NCI-H345 treated with DMSO at 0.1 percent for 48 hours (cell line): ENCODE measurements at regions not wholly inside any gene's neighbourhood (a gene's known extent, or its start where the extent isn't known, plus 50 kb on each side); places are given as distances from the start of the nearest gene placed in this dataset.
"Not testable (repeated sequence)": the region's sequence is repeated elsewhere in the genome, so short reads cannot be mapped to it uniquely, and the experiment has no call there.

Experiments used
- DNase-seq: peaks from one replicate; lab custom pipeline; 2025; ENCODE audit not compliant: unreplicated experiment; lab: John Stamatoyannopoulos, UW

- no peak for DNase-seq
Measured at GRCh38 chr12:74595696-74596095, 58.1 kb downstream of the ATXN7L3B start.

DNA sequence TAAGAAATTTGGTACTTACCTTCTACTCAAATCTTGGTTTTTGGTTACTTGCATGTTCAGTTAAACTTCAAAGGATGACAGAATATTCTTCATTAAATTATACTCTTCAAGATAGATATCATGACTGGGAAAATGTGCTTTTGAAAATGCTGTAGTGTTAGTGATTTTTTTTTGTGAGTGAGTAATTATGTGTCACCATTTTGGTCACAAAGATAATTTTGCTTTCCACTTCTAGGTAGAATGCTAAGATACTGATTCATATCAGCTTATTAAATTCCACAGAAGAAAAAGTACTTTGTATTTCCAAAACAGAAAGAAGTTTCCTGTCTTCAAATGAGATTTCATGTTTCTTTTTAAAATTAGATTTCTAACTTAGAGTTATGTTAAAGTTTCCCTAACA lies 61.2 kb downstream of the ATXN7L3B start:
- DNase-seq: no peak

GRCh38 chr12:74599932-74600331 lies 62.3 kb downstream of the ATXN7L3B start:
- DNase-seq: no peak

DNA sequence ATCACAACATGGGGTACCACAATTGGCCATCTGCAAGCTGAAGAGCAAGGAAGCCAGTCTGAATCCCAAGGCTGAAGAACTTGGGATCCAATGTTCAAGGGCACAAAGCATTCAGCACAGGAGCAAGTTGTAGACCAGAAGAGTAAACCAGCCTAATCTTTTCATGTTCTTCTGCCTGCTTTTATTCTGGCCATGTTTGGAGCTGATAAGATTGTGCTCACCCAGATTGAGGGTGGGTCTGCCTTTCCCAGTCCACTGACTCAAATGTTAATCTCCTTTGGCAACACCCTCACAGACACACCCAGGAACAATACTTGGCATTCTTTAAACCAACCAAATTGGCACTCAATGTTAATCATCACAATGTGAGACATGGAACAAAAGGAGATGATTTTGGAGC lies 63.2 kb downstream of the ATXN7L3B start:
- DNase-seq: not testable (repeated sequence)

- DNase-seq: no peak
Measured at GRCh38 chr12:74602881-74603672, 65.4 kb downstream of the ATXN7L3B start.

DNA sequence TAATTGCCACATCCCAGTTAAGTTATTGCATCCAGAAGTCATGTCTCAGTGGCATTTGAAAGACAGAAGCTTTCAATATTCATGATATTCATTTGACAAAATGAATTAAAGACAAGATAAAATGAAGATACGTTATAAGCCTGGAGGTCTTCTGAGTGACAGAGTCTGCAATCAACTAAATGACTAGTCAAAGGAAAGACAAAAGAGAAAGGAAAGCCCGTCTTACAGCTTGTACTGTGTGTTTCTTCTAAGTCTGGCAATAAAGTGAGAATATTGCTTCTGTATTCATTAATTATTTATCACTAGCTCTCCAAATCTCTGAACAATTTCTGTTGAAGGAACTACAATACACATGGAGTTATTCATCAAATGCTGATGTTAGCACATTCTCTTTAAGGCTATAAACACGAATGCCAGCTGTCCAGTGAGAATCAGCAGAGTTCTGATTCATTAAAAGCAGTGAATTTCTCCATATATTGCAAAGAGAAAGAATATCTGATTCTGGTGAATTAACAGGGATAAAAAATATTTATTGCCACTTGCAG lies 70.7 kb downstream of the ATXN7L3B start:
- no peak for DNase-seq

GRCh38 chr12:74610711-74611110 lies 73.1 kb downstream of the ATXN7L3B start:
- no peak for DNase-seq

DNA sequence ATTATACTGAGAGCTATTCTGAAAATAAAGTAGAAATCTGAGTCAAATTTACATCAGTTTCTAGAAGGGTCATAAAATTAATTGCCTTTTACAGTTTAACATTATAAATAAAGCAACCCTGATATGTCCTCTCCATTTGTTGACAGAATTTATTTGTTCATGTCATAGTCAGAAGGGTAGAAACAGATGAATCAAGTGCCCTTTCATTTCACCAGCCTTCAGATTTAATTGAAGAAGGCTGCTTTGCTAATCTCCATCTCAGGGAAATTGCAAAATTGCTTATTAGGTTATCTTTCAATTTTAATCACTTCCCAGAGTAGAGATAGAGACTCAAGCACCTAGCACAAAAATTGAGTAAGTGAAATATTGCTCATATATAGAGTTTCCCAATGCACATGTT lies 76.8 kb downstream of the ATXN7L3B start:
- no peak for DNase-seq

- no peak for DNase-seq
Measured at GRCh38 chr12:74619084-74619483, 81.4 kb downstream of the ATXN7L3B start.

DNA sequence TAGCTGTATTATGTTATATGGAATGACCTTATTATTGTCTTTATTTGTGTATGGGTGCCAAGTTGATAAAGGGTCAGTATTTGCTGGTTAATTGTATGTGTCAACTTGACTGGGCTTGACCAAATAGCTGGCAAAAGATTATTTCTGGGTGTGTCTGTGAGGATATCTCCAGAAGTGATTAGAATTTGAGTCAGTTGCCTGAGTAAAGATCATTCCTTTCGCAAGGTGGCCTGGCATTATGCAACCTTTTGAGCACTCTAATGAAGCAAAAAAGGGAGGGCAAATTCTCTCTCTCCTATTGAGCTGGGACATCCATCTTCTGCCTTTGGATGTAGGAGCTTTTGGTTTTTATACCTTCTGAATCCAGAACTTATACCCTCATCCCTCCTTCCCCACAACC lies 82.2 kb downstream of the ATXN7L3B start:
- no peak for DNase-seq

DNA sequence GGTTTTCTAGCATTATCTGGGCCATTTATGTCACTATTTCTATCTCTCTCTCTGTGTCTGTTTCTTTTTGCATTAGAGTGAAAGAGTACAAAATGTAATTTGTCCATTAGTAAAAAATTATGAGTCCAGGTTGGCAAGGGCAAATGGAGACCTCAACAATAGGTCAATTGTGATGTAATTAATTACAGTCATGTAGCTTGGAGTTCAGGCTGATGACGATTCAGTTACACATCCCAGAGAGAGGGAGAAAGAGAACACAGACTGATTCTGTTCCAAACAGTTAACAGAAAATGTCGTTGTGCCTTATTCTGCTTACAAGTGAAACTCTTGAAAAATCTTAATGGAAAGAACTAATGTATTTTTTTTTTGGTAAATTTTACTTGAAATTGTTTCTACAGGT lies 83.3 kb downstream of the ATXN7L3B start:
- DNase-seq: no peak

DNA sequence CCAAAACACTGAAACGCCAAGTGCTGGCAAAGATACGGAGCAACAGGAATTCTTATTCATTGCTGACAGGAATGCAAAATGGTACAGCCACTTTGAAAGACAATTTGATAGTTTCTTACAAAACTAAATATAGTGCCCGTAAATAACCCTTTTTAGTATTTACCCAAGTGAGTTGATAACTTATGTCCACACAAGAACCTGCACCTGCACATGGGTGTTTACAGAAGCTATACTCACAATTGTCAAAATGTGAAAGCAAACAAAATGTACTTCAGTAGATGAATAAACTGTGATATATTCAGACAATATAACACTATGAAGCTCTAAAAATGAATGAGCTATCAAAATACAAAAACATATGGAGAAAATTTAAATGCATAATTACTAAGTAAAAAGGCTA lies 86.6 kb downstream of the ATXN7L3B start:
- DNase-seq: peak; percentile 70

GRCh38 chr12:74626397-74626796 lies 88.8 kb downstream of the ATXN7L3B start:
- DNase-seq: no peak

DNA sequence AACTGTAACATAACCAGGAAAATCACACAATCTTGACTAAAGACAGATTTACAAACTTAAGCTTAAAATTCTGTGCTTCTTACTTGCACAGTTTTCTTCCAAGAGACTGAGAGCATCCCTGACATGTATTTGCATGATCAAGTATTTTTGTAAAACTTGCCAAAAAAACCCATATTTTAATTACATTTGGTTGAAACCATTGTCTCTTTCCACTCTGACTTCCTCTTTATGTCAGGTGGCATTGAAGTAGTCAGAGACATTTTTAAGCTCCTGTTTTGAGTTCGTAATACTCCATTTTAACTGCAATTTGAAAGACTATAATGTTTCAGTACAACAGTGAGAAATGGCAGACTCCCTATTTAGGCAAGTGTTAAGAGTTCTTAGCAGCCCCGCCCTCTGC lies 103.6 kb downstream of the ATXN7L3B start:
- no peak for DNase-seq

- DNase-seq: no peak
Measured at GRCh38 chr12:74641694-74642093, 104.1 kb downstream of the ATXN7L3B start.

GRCh38 chr12:74644681-74645080 lies 107.0 kb downstream of the ATXN7L3B start:
- DNase-seq: no peak

- DNase-seq: peak; percentile 27
Measured at GRCh38 chr12:74646831-74647230, 109.2 kb downstream of the ATXN7L3B start.

- DNase-seq: no peak
Measured at GRCh38 chr12:74647256-74647655, 109.6 kb downstream of the ATXN7L3B start.

GRCh38 chr12:74656251-74656650 lies 118.6 kb downstream of the ATXN7L3B start:
- DNase-seq: no peak

DNA sequence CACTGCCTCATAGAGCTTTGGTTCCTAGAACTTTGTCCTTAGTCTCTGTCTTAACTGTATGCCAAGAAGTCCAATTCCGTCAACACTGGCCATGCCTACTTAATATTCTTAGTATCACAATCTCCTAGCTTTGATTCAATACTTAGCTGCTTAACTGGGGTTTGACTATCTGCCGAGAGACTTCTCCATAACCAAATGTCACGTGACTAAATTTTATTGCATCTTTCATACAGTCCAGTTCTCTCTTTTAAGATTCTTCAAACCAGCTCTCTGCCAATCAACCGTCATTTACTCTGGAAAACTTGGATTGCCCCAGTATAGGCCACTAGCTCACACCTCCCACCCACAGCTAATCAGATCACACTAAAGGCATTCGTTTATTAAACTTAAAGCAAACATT lies 122.8 kb downstream of the ATXN7L3B start:
- no peak for DNase-seq

DNA sequence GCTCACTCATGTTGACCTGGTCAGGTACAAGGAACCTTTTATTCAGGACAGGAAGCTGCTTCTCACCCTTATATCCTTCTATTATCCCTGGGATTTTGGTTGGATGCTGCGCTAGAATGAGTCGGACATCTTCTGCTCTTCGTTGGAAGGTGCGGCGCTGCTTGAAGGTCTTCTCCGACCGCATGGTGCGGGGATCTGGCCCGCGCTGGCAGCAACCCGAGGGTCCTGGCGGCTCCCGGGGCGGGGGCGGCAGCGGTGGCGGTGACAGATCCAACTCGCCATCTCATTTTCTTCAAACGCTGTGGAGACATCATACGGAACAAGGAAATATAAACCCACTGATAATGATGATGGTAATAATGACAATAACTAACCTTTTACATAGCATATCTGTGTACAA lies 126.3 kb downstream of the ATXN7L3B start:
- DNase-seq: no peak

DNA sequence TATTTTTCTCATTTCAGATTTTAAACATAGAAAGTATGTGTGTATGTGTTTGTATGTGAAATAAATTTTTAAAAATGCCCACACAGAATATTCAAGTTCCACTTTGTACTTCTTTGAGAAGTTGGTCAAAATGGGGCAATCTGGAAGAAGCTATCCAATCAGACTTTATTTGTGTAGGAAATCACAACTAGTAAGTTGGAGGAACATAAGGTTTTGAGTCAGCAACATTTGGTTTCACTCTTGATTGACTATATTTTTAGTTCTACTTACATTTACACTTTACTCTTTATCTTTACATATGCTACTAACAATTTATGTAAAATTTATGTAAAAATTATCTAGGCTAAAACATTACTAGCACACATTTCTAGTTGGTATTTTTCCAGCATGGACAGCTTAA lies 128.1 kb downstream of the ATXN7L3B start:
- DNase-seq: no peak

GRCh38 chr12:74671421-74671820 lies 133.8 kb downstream of the ATXN7L3B start:
- no peak for DNase-seq
